ENCODE measurements at regions not wholly inside any gene's neighbourhood (a gene's known extent, or its start where the extent isn't known, plus 50 kb on each side); places are given as distances from the start of the nearest gene placed in this dataset.

DNA sequence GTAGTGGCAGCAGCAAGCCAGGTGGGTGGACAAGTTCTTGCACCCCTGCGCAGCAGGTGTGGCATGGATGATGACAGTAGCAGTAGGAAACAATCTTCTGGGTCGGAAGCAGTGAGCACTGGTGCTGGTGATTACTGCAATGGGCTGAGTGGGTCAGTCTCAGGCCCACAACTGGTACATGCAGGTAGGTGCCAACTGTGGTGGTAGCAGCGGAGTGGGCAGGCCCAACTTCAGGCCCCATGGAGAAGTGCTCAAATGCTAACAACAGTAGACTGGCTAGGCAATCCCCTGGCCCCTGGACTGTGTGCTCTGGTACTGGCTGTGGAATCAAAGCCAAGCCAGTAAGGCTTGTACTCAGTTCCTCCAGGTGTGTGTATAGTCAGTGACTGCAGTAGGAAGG, 413.7 kb downstream of the PDGFC start:
- 89% methylated on average over 3 of the region's 3 CpGs; no CpG with 5 or more reads in 1 of the 2 donors for WGBS, 2 donors (ENCODE audit: low coverage in 1 of 2)
- ATAC-seq = no peak
- Histone ChIP-seq H3K4me3 (no peak overlapping the region), H3K4me1 (no peaks in the 10 kb centered on the region), H3K36me3 (no peaks in the 10 kb centered on the region), H3K27ac (no peak overlapping the region), H3K9me3 (no peaks in the 10 kb centered on the region), H3K27me3 (no peaks in the 10 kb centered on the region)
- TF ChIP-seq POLR2AphosphoS5 (IDR thresholded peaks at IDR 0.05) = no peak
- no peak for TF ChIP-seq EP300 (IDR thresholded peaks at IDR 0.05)
- no peak for TF ChIP-seq POLR2A (IDR thresholded peaks at IDR 0.05)
- TF ChIP-seq, protein P1, sequence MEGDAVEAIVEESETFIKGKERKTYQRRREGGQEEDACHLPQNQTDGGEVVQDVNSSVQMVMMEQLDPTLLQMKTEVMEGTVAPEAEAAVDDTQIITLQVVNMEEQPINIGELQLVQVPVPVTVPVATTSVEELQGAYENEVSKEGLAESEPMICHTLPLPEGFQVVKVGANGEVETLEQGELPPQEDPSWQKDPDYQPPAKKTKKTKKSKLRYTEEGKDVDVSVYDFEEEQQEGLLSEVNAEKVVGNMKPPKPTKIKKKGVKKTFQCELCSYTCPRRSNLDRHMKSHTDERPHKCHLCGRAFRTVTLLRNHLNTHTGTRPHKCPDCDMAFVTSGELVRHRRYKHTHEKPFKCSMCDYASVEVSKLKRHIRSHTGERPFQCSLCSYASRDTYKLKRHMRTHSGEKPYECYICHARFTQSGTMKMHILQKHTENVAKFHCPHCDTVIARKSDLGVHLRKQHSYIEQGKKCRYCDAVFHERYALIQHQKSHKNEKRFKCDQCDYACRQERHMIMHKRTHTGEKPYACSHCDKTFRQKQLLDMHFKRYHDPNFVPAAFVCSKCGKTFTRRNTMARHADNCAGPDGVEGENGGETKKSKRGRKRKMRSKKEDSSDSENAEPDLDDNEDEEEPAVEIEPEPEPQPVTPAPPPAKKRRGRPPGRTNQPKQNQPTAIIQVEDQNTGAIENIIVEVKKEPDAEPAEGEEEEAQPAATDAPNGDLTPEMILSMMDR (IDR thresholded peaks at IDR 0.05) = no peak

DNA sequence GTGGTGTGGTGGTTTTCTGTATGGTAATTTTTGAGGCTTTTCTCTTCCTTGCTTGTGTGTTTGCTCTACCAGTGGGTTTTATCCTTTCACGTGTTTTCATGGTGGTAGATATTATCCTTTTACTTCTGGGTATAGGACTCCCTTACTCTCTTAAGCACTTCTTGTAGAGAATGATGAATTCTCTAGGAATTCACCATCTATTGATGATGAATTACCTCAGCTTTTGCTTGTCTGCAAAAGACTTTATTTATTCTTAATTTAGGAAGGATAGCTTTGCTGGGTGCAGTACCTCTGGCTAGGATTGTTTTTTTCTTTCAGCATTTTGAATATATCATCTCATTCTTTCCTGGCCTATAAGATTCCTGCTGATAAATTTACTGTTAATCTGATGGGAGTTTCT, 415.3 kb downstream of the PDGFC start:
- TF ChIP-seq POLR2A (IDR thresholded peaks at IDR 0.05) (no peak), EP300 (IDR thresholded peaks at IDR 0.05) (no peak), POLR2AphosphoS5 (IDR thresholded peaks at IDR 0.05) (no peak)
- TF ChIP-seq, protein P1 (IDR thresholded peaks at IDR 0.05) = no peak
- 60 to 80% methylated on average over 1 of the region's 1 CpG for WGBS, 2 donors (ENCODE audit: low coverage in 1 of 2)
- no peaks in the 10 kb centered on the region for H3K27me3 ChIP-seq
- ATAC-seq = no peak
- no peaks in the 10 kb centered on the region for H3K9me3 ChIP-seq
- no peaks in the 10 kb centered on the region for H3K36me3 ChIP-seq
- H3K27ac ChIP-seq = no peak overlapping the region
- H3K4me1 ChIP-seq = no peaks in the 10 kb centered on the region
- no peak overlapping the region for H3K4me3 ChIP-seq

DNA sequence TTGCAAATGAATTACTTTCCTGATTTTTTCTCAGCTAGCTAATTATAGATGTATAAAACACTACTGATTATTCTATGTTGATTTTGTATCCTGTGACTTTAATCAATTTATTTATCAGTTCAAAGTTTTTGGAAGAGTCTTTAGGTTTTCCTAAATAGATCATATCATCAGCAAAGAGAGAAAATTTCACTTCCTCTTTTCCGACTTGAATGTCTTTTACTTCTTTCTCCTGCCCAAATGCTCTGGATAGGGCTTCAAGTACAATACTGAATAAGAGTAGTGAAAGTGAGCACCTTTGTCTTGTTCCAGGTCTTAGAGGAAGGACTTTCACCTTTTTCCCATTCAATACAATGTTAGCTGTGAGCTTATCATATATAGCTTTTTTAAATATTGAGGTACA, 417.9 kb downstream of the PDGFC start:
- Histone ChIP-seq H3K36me3 (no peaks in the 10 kb centered on the region), H3K4me3 (no peak overlapping the region), H3K27ac (no peak overlapping the region), H3K4me1 (no peaks in the 10 kb centered on the region), H3K9me3 (no peaks in the 10 kb centered on the region), H3K27me3 (no peaks in the 10 kb centered on the region)
- TF ChIP-seq POLR2AphosphoS5 (IDR thresholded peaks at IDR 0.05) (no peak), POLR2A (IDR thresholded peaks at IDR 0.05) (no peak), EP300 (IDR thresholded peaks at IDR 0.05) (no peak)
- TF ChIP-seq, protein P1 (IDR thresholded peaks at IDR 0.05) = no peak
- no peak for ATAC-seq
- WGBS, 2 donors (ENCODE audit: low coverage in 1 of 2) = 83 to 88% methylated on average over 1 of the region's 1 CpG

DNA sequence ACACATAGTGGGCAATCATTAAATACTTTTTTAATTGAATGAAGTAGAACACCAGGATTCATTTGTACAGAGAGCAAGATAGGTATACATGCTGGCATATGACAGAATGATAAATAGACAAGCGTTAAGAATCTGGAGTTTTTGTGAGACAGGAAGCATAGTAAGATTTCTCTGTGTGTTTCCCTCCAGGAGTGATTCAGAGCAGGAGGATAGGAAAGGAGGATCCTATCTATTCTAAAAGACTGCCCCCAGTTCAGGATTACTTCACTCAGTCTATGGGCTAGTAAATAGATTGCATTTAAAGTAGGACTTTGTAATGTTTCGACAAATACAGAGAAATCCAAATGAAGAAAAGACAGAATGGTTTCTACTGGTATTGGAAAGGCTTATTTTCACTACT, 423.7 kb downstream of the PDGFC start:
- no peak overlapping the region for H3K27ac ChIP-seq
- no peak overlapping the region for H3K4me3 ChIP-seq
- TF ChIP-seq EP300 (IDR thresholded peaks at IDR 0.05) = no peak
- TF ChIP-seq POLR2A (IDR thresholded peaks at IDR 0.05) = no peak
- no peak for TF ChIP-seq POLR2AphosphoS5 (IDR thresholded peaks at IDR 0.05)
- TF ChIP-seq, protein P1 (IDR thresholded peaks at IDR 0.05) = no peak
- H3K27me3 ChIP-seq = no peaks in the 10 kb centered on the region
- 54 to 60% methylated on average over 2 of the region's 2 CpGs for WGBS, 2 donors (ENCODE audit: low coverage in 1 of 2)
- H3K4me1 ChIP-seq = peaks cover 0 to 10% (median 0%) of the 10 kb centered on the region in 3 donors
- no peaks in the 10 kb centered on the region for H3K36me3 ChIP-seq
- ATAC-seq = no peak
- H3K9me3 ChIP-seq = no peaks in the 10 kb centered on the region

DNA sequence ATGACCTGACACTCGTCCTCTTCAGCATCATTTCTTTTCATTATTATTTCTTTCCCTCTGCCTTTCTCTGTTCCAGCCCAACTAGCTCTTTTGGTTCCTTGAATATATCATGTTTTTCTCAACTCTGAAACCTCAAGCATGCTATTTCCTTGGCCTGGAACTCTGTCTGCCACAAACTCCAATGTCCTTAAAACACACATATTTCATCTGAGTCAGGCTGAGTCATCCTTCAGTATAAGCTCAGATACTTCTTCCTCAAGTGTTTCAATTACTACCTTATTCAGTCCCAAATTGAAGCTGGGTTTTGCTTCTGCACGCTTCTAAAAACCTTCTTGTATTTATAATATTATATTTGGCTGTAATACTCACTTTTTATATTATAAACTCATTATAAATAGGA, 424.2 kb downstream of the PDGFC start:
- no peaks in the 10 kb centered on the region for H3K36me3 ChIP-seq
- ATAC-seq = peak; percentile 41
- no peak overlapping the region for H3K4me3 ChIP-seq

More for the DNA sequence above, 424.2 kb downstream of the PDGFC start:
- Histone ChIP-seq H3K4me1 (peaks cover 0 to 10% (median 0%) of the 10 kb centered on the region in 3 donors), H3K27ac (no peak overlapping the region), H3K27me3 (no peaks in the 10 kb centered on the region), H3K9me3 (no peaks in the 10 kb centered on the region)
- TF ChIP-seq, protein P1 (IDR thresholded peaks at IDR 0.05) = no peak
- TF ChIP-seq EP300 (IDR thresholded peaks at IDR 0.05) (no peak), POLR2A (IDR thresholded peaks at IDR 0.05) (no peak), POLR2AphosphoS5 (IDR thresholded peaks at IDR 0.05) (peak; percentile 45)
- 44% methylated on average over 2 of the region's 2 CpGs for WGBS, 2 donors (ENCODE audit: low coverage in 1 of 2)

Data from gastroesophageal sphincter (tissue), 4 donors.